Endothelial cell of hepatic sinusoid (primary cell): ENCODE measurements at regions not wholly inside any gene's neighbourhood (a gene's known extent, or its start where the extent isn't known, plus 50 kb on each side); places are given as distances from the start of the nearest gene placed in this dataset.

ENCODE experiments used
- in situ Hi-C: cut with HindIII; loops from 2 replicates; pipeline ENCODE4 v1.10.0; 2017; ENCODE audit warnings: low sequenced_read_pairs

DNA sequence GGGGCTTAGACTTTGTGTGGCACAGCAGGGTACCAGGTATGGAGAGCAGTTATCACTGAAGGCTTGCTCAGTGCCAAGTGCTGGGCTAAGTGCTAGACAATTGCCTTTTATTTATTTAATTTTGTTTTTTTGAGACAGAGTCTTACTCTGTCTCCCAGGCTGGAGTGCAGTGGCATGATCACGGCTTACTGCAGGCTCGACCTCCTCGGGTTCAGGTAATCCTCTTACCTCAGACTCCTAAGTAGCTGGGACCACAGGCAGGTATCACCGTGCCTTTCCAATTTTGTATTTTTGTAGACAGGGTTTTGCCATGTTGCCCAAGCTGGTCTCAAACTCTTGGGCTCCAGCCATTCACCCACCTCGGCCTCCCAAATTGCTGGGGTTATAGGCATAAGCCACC is 256.9 kb downstream of the ZNF536 start:
- in situ Hi-C loops, result no loop called here

DNA sequence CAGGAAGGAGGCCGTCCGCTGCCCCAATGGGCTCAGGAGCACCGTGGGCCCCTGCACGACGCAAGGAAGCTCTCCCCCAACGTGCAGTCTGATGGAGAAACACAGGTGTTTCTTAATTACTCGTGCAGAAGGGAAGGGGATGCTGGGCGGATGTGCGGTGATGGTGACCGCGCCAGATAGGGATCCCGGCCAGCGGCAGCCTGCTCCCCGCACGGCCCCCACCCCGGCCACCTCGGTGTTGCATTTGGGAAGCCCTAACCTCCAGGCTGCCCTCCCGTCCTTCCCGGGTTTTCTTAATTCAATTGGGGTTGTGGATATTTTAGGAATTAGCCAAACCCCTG is 254.4 kb downstream of the ZNF536 start:
- in situ Hi-C loops, result no loop called here

DNA sequence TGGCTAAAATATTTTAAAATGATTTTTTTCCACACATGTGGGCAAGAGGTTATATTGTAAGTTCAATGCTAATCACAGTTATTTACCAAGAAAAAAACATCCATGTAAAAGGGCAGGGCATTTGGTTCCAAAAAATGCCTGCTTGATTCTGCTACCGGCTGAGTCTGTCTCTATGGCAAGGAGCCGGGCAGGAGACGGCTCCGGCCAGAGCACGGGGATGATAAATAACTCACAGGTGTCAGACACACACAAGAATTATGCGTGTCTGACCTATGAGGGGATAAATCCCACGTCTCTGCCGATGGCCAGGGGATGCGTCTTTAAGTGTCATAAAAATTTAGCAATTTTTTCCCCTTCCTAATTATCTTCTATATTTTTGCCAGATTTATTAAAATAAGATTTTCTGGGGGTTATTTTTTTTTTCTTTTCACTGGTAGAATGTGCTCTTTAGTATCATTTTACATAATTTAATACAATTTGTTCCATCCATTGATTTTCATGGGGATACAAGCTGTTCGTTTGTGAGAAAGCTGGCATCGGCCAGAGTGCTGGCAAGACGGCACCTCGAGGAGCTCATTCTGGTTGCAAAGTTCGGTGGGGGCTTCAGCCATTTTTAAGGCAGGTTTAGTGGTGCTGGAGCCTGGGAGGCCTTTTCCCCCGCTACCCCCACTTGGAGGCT is 253.9 kb downstream of the ZNF536 start:
- in situ Hi-C loops, result no loop called here

DNA sequence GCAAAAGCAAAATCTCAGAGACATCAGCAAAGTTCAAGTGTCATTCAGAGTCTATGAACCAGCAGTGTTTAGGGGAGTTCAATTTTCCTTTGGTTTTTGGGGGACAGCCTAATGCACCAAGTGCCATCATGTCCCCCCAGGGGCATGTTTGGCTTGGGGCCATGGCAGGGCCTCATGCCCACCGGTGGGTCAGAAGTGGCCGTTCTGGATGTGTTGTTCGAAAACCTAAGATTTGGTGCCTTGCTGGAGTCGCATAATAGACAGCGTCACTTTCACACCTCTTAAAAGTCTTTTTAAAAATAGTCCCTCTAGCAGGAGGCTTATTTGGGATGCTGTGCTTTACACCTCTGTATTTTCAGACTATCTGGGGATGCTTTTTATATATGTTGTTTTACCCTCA is 250.1 kb downstream of the ZNF536 start:
- in situ Hi-C loops, result no loop called here

DNA sequence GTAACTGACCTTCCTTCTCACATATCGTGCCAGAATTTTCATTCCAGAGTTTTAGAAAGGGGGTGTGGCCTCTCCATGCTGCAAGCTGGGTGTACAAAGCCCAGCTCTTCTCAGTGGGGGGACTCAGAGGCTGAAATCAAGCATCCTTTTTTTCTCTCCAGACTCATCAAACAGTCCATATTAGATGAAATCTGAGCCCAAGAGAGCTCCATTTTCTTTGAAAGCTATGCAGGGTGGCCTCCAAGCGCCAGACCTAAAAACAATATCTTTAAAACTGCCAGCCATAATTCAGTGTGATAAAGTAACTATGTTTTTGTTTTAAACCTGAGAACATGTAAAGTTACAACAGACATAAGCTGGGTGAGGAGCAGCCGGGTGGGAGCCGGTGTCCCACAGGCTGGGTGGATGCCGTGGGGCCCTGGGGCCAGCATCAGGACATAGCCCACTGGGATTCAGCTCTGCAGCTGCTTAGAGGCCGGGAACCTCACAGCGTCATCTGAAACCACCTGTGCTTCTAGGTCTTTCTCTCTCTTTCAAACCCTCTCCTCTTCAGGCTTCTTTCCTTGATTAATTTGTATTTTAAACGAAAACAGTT is 249.2 kb downstream of the ZNF536 start:
- in situ Hi-C loops, result no loop called here

DNA sequence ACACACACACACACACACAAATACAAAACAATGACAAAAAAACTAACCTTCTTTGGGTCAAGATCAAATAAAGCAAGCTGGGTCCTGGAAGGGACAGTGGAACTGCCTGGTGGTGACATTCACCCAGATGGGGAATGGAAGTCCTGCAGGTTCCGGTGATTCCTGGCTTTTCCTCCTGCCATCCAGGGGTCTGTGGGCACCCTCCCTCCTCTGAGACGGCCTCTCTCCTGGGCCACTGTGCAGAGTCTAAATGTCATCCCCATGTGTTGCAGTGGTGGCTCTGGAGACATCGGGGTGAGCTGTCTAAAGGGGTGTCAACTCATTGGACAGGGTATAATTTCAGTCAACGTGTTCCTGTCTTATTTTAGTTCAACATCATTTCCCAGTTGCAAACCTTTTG is 248.2 kb downstream of the ZNF536 start:
- in situ Hi-C loops, result no loop called here

- in situ Hi-C loops, result no loop called here
Observed at GRCh38 chr19:30609656-30610270, 237.6 kb downstream of the ZNF536 start.

DNA sequence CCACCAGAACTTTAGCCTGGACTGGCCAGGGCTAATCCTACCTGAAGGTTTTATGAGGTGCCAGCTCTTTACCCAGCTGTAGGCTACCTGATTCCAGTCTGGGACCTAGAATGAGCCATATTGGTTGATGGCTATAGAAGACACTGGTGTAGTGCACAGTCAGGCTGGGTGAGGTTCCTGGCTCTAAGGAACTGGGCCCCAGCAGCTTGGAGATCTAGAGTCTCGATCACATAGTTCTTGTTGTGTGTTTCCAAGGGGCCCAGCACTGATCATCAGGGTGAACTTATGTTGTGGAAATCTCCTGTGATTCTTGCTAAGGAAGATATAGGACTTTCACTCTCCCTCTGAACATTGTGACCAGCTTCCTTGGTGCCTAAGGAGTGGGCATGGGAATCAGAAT is 236.3 kb downstream of the ZNF536 start:
- in situ Hi-C loops, result no loop called here
